ENCODE measurements at regions not wholly inside any gene's neighbourhood (a gene's known extent, or its start where the extent isn't known, plus 50 kb on each side); places are given as distances from the start of the nearest gene placed in this dataset.

GRCh38 chr3:23062582-23062981 lies 140.5 kb upstream of the UBE2E2 start:
- no peak for DNase-seq (ENCODE audit: extremely low read depth in 1 of 11, low read depth in 9 of 11, low spot score in 4 of 11)

GRCh38 chr3:23062982-23063381 lies 140.1 kb upstream of the UBE2E2 start:
- no peak for DNase-seq (ENCODE audit: extremely low read depth in 1 of 11, low read depth in 9 of 11, low spot score in 4 of 11)

GRCh38 chr3:23067116-23067515 lies 136.0 kb upstream of the UBE2E2 start:
- DNase-seq (ENCODE audit: extremely low read depth in 1 of 11, low read depth in 9 of 11, low spot score in 4 of 11) = no peak

- DNase-seq (ENCODE audit: extremely low read depth in 1 of 11, low read depth in 9 of 11, low spot score in 4 of 11) = no peak
Measured at GRCh38 chr3:23068016-23068728, 135.0 kb upstream of the UBE2E2 start.

GRCh38 chr3:23071296-23071695 lies 131.8 kb upstream of the UBE2E2 start:
- no peak for DNase-seq (ENCODE audit: extremely low read depth in 1 of 11, low read depth in 9 of 11, low spot score in 4 of 11)

GRCh38 chr3:23071758-23072157 lies 131.4 kb upstream of the UBE2E2 start:
- no peak for DNase-seq (ENCODE audit: extremely low read depth in 1 of 11, low read depth in 9 of 11, low spot score in 4 of 11)

- DNase-seq (ENCODE audit: extremely low read depth in 1 of 11, low read depth in 9 of 11, low spot score in 4 of 11) = no peak
Measured at GRCh38 chr3:23072693-23073092, 130.4 kb upstream of the UBE2E2 start.

GRCh38 chr3:23073724-23074305 lies 129.3 kb upstream of the UBE2E2 start:
- DNase-seq (ENCODE audit: extremely low read depth in 1 of 11, low read depth in 9 of 11, low spot score in 4 of 11) = no peak

GRCh38 chr3:23075496-23075895 lies 127.6 kb upstream of the UBE2E2 start:
- DNase-seq (ENCODE audit: extremely low read depth in 1 of 11, low read depth in 9 of 11, low spot score in 4 of 11) = no peak

GRCh38 chr3:23076437-23076836 lies 126.7 kb upstream of the UBE2E2 start:
- DNase-seq (ENCODE audit: extremely low read depth in 1 of 11, low read depth in 9 of 11, low spot score in 4 of 11) = no peak

GRCh38 chr3:23077126-23077525 lies 126.0 kb upstream of the UBE2E2 start:
- DNase-seq (ENCODE audit: extremely low read depth in 1 of 11, low read depth in 9 of 11, low spot score in 4 of 11) = no peak

GRCh38 chr3:23078735-23079134 lies 124.4 kb upstream of the UBE2E2 start:
- no peak for DNase-seq (ENCODE audit: extremely low read depth in 1 of 11, low read depth in 9 of 11, low spot score in 4 of 11)

- no peak for DNase-seq (ENCODE audit: extremely low read depth in 1 of 11, low read depth in 9 of 11, low spot score in 4 of 11)
Measured at GRCh38 chr3:23079976-23080375, 123.2 kb upstream of the UBE2E2 start.

GRCh38 chr3:23083701-23084100 lies 119.4 kb upstream of the UBE2E2 start:
- no peak for DNase-seq (ENCODE audit: extremely low read depth in 1 of 11, low read depth in 9 of 11, low spot score in 4 of 11)

- DNase-seq (ENCODE audit: extremely low read depth in 1 of 11, low read depth in 9 of 11, low spot score in 4 of 11) = no peak
Measured at GRCh38 chr3:23084367-23084766, 118.8 kb upstream of the UBE2E2 start.

GRCh38 chr3:23085261-23085660 lies 117.9 kb upstream of the UBE2E2 start:
- no peak for DNase-seq (ENCODE audit: extremely low read depth in 1 of 11, low read depth in 9 of 11, low spot score in 4 of 11)

GRCh38 chr3:23086331-23086730 lies 116.8 kb upstream of the UBE2E2 start:
- no peak for DNase-seq (ENCODE audit: extremely low read depth in 1 of 11, low read depth in 9 of 11, low spot score in 4 of 11)

- DNase-seq (ENCODE audit: extremely low read depth in 1 of 11, low read depth in 9 of 11, low spot score in 4 of 11) = no peak
Measured at GRCh38 chr3:23086831-23087230, 116.3 kb upstream of the UBE2E2 start.

GRCh38 chr3:23094412-23094811 lies 108.7 kb upstream of the UBE2E2 start:
- DNase-seq (ENCODE audit: extremely low read depth in 1 of 11, low read depth in 9 of 11, low spot score in 4 of 11) = no peak

GRCh38 chr3:23094890-23095462 lies 108.2 kb upstream of the UBE2E2 start:
- DNase-seq (ENCODE audit: extremely low read depth in 1 of 11, low read depth in 9 of 11, low spot score in 4 of 11) = no peak

- no peak for DNase-seq (ENCODE audit: extremely low read depth in 1 of 11, low read depth in 9 of 11, low spot score in 4 of 11)
Measured at GRCh38 chr3:23096041-23096440, 107.1 kb upstream of the UBE2E2 start.
